ENCODE measurements at regions not wholly inside any gene's neighbourhood (a gene's known extent, or its start where the extent isn't known, plus 50 kb on each side); places are given as distances from the start of the nearest gene placed in this dataset.

DNA sequence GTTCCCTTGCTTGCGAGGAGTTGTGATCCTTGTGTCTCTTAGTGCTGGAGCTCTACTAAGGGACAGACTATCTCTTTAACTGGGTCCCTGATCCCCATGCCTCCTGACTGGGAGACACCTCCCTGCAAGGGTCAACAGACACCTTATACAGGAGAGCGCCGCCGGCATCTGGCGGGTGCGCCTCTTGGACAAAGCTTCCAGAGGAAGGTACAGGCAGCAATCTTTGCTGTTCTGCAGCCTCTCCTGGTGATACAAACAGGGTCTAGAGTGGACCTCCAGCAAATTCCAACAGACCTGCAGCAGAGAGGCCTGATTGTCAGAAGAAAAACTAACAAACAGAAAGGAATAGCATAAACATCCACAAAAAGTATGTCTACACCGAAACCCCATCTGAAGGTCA is 115.6 kb upstream of the ITM2A start:
- DNase-seq = no peak

DNA sequence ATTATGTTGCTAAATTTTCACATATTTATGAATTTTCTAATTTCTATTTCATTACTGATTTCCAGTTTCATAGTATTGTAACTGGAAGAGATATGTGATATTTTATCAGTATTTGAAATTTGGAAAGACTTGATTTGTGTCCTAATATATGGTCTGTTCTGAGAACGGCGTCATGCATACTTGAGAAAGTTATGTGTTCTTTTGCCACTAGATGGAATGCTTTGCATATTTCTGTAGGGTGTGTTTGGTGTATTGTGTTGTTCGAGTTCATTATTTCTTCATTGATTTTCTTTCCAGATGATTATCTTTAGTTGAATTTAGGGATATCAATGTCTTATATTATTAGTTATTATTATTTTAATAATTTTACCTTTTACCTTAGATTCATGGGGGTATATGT is 110.6 kb upstream of the ITM2A start:
- no peak for DNase-seq

DNA sequence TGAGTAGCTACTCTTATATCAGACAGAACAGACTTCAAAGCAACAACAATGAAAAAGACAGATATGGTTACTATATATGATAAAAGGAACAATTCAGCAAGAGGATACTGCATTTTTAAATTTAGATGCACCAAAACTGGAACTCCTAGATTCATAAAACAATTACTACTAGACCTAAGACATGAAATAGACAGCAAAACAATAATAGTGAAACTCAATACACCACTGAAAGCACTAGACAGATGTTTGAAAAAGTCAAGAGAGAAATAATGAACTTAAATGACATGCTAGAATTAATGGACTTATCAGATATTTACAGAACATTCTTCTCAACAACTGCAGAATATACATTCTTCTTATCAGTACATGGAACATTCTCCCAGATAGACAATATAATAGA is 99.5 kb upstream of the ITM2A start:
- DNase-seq = no peak

DNA sequence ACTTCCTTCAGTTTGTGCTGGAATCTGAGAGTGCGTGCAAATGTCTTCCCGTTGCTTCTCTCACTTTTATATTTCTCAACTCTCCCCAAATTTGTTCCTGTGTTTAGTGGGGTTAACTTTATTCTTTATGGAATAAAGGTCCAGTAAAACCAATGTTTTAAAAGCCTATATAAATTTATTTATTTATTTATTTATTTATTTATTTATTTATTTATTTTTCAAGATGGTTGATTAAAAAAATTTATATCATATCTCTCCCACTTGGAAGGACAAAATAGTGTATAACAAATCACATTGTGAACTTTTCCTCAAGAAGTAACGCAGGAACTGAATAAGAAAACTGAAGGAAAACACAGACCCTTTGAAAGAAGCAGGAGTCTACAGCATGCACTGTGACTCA is 95.3 kb upstream of the ITM2A start:
- DNase-seq = no peak

DNA sequence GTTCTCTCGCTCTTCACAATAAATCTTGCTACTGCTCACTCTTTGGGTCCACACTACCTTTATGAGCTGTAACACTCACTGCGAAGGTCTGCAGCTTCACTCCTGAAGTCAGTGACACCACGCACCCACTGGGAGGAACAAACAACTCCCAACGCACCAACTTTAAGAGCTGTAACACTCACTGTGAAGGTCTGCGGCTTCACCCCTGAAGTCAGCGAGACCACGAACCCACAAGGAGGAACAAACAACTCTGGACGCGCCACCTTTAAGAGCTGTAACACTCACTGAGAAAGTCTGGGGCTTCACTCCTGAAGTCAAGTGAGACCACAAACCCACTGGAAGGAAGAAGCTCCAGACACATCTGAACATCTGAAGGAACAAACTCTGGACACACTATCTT is 89.5 kb upstream of the ITM2A start:
- DNase-seq = peak; percentile 2

DNA sequence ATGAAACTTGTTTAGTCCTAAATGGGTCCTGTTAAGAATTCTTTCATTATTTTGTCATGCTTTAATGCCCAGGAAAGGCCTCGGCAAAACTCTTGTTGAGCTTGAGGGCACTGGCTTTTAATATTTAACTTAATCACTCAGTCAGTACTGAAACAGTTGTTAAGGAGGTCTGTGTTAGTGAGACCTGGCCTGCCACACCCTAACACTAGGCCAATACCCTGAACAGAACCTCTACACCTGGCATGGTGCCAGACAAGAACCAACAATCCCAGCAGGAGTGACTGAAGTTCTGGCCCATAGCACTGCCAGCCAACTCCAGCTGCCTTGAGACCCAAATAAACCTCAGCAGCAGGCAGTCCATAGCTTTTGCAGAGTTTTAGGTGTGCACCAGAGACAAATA is 85.7 kb upstream of the ITM2A start:
- DNase-seq = no peak

DNA sequence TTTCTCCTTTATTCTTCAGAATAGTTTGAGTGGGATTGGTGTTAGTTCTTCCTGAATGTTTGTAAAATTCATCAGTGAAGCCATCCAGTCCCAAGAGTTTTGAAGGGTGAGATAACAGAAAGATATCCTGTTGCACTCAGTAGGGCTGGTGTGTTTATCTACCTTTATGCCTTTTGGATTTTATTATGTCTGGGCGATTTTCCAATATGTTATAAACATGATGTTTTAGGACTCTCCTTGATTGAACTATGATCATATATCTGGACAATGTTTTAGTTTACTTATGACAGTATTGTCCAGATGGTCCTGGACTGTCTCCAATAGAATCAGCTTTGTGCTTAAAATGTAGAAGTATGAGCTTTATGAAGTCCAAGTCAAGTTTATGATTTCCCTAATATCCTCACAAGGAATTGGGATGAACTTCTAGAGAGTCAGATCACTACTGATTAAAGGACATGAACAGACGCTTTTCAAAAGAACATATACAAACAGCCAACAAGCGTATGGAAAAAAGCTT is 77.6 kb upstream of the ITM2A start:
- DNase-seq = no peak

DNA sequence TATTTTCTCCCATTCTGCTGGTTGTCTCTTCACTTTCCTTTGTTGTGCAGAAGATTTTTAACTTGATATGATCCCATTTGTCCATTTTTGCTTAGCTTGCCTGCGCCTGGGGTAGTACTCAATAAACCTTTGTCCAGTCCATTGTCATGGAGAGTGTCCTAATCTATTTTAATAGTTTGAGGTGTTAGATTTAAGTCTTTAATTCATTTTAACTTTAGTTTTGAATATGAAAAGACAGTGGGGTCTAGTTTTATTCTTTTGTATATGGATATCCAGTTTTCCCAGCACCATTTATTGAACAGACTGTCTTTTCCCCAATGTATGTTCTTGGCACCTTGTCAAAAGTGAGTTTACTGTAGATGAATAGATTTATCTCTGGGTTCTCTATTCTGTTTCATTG is 76.0 kb upstream of the ITM2A start:
- DNase-seq = no peak

DNA sequence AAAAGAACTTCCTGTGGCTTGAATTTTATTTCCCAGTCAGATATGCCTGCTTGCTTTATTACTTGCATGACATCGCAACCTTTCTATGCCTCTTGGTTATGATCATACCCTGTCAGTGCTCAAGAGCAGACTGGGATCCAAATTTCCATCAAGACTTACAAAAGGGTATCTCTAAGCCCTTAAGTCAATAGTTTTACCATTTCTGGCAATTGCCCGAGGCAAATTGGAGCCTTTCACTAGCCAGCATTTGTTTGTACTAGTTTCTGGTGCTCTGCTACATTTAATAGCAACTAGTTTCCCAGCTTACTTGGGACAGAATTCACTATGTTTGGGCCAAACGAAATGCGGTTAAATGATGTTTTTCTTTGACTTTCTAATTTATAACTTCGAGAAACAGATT is 73.2 kb upstream of the ITM2A start:
- DNase-seq = no peak

All from CD4-positive, alpha-beta T cell treated with Interleukin-21 for 1 hour (primary cell).